Mesenchymal stem cell (in vitro differentiated cells and primary cell): ENCODE measurements at regions not wholly inside any gene's neighbourhood (a gene's known extent, or its start where the extent isn't known, plus 50 kb on each side); places are given as distances from the start of the nearest gene placed in this dataset.
A peak's percentile ranks its signal among the peaks of the same experiment; 100 is the strongest.

Experiments
- DNase-seq: peaks from one replicate; pipeline ENCODE4 v3.0.0-alpha.2; 2013
- H2AFZ ChIP-seq: one replicate; pipeline ENCODE4 v1.6.1; 2013; ENCODE audit warnings: low read depth, mild to moderate bottlenecking, control low read depth, inconsistent platforms, low read length, moderate library complexity
- H2AK5ac ChIP-seq: 2 replicates; pipeline ENCODE4 v1.6.1; 2013; ENCODE audit warnings: low read length, moderate library complexity, mild to moderate bottlenecking, inconsistent platforms; ENCODE audit not compliant: severe bottlenecking
- H2BK120ac ChIP-seq: one replicate; pipeline ENCODE4 v1.6.1; 2013; ENCODE audit warnings: low read depth, mild to moderate bottlenecking, inconsistent platforms, low read length, moderate library complexity
- H2BK12ac ChIP-seq, 2 experiments: one replicate each; pipeline ENCODE4 v1.6.1; 2013; ENCODE audit warnings: inconsistent platforms in 2 of 2, low read length in 2 of 2, mild to moderate bottlenecking in 2 of 2, moderate library complexity in 2 of 2, control low read depth in 1 of 2
- H2BK15ac ChIP-seq: one replicate; pipeline ENCODE4 v1.6.1; 2013; ENCODE audit warnings: mild to moderate bottlenecking, low read depth, inconsistent platforms; ENCODE audit not compliant: poor library complexity, severe bottlenecking
- H2BK5ac ChIP-seq: 2 replicates; pipeline ENCODE4 v1.6.1; 2013; ENCODE audit warnings: low read depth, mild to moderate bottlenecking, low read length, control low read depth, inconsistent platforms; ENCODE audit not compliant: poor library complexity, severe bottlenecking
- H3K14ac ChIP-seq, 2 experiments: one replicate each; pipeline ENCODE4 v1.6.1; 2013; ENCODE audit warnings: inconsistent platforms in 2 of 2, low read length in 2 of 2, control low read depth in 1 of 2, mild to moderate bottlenecking in 1 of 2, moderate library complexity in 1 of 2
- H3K18ac ChIP-seq, 2 experiments: one replicate each; pipeline ENCODE4 v1.6.1; 2013; ENCODE audit warnings: inconsistent platforms in 2 of 2, low read length in 2 of 2, control low read depth in 1 of 2, low read depth in 1 of 2, mild to moderate bottlenecking in 1 of 2
- H3K23ac ChIP-seq, 2 experiments: one replicate each; pipeline ENCODE4 v1.6.1; 2013; ENCODE audit warnings: inconsistent platforms in 2 of 2, low read length in 2 of 2, mild to moderate bottlenecking in 2 of 2, moderate library complexity in 2 of 2, control low read depth in 1 of 2
- H3K27ac ChIP-seq: 2 replicates; pipeline ENCODE4 v1.5.1; 2013; ENCODE audit warnings: mild to moderate bottlenecking, moderate library complexity, low read length, control low read depth, inconsistent platforms; ENCODE audit not compliant: poor library complexity, severe bottlenecking
- H3K27me3 ChIP-seq, 2 experiments: 2 replicates each; pipeline versions ENCODE4 v1.6.1 to v1.7.0; 2013; ENCODE audit warnings: low read length in 2 of 2, mild to moderate bottlenecking in 2 of 2, moderate library complexity in 2 of 2, control low read depth in 1 of 2, inconsistent platforms in 1 of 2; ENCODE audit not compliant: control insufficient read depth in 1 of 2, insufficient read depth in 1 of 2
- H3K36me3 ChIP-seq, 2 experiments: 2 replicates each; pipeline versions ENCODE4 v1.6.1 to v1.7.0; 2013; ENCODE audit warnings: low read length in 2 of 2, control low read depth in 1 of 2, inconsistent platforms in 1 of 2, low read depth in 1 of 2, mild to moderate bottlenecking in 1 of 2; ENCODE audit not compliant: insufficient read depth in 2 of 2, control insufficient read depth in 1 of 2
- H3K4ac ChIP-seq, 2 experiments: one replicate each; pipeline ENCODE4 v1.6.1; 2013; ENCODE audit warnings: inconsistent platforms in 2 of 2, low read length in 2 of 2, mild to moderate bottlenecking in 2 of 2, moderate library complexity in 2 of 2, control low read depth in 1 of 2, low read depth in 1 of 2
- H3K4me1 ChIP-seq: 2 replicates; pipeline ENCODE4 v1.6.1; 2013; ENCODE audit warnings: low read depth, low read length, control low read depth; ENCODE audit not compliant: control insufficient read depth, insufficient read depth
- H3K4me2 ChIP-seq: 2 replicates; pipeline ENCODE4 v1.6.1; 2013; ENCODE audit warnings: low read length, mild to moderate bottlenecking, inconsistent platforms; ENCODE audit not compliant: poor library complexity, severe bottlenecking
- H3K4me3 ChIP-seq, 2 experiments: 2 replicates each; pipeline versions ENCODE4 v1.5.1 to v1.7.0; 2013; ENCODE audit warnings: low read length in 2 of 2, mild to moderate bottlenecking in 2 of 2, control low read depth in 1 of 2, low read depth in 1 of 2; ENCODE audit not compliant: insufficient read depth in 1 of 2
- H3K79me1 ChIP-seq: replicated peaks from 2 replicates; pipeline ENCODE4 v1.6.1; 2013; ENCODE audit warnings: mild to moderate bottlenecking, control low read depth, low read length, inconsistent platforms; ENCODE audit not compliant: poor library complexity, severe bottlenecking
- H3K9ac ChIP-seq: 2 replicates; pipeline ENCODE4 v1.7.0; 2013; ENCODE audit warnings: mild to moderate bottlenecking, low read length, moderate library complexity
- H3K9me3 ChIP-seq: 2 replicates; pipeline ENCODE4 v1.7.0; 2013; ENCODE audit warnings: mild to moderate bottlenecking, low read length; ENCODE audit not compliant: control insufficient read depth
- H4K8ac ChIP-seq: one replicate; pipeline ENCODE4 v1.6.1; 2013; ENCODE audit warnings: inconsistent platforms, mild to moderate bottlenecking, low read length, moderate library complexity
- H4K91ac ChIP-seq: one replicate; pipeline ENCODE4 v1.6.1; 2013; ENCODE audit warnings: mild to moderate bottlenecking, low read length, inconsistent platforms
- WGBS: methylation state at CpG from one replicate; pipeline ENCODE4 v1.1.7; 2013; ENCODE audit warnings: mixed read lengths; 5-methylcytosine and 5-hydroxymethylcytosine counted together

DNA sequence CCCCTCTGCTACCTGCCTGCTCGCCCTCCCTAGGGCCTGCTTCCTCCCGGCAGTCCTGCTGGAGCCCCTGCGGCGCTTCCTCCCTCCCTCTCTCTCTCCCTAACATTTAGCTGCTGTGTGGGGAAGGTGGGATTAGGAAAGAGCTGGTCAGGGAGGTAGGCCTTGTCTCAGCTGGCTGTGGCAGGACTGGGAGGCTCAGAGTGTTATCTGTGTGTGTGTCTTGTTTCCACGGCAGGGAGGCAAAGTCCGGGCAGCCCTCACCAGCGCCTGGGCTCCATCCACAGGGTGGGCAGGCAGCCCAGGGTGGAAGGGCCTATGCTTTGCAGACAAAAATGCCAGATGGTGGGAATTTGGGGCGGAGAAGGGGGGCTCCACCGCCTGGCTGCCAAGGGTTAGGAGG is 105.7 kb downstream of the RPS24 start:
- Histone ChIP-seq H3K4ac (no peak overlapping the region), H2AFZ (no peak overlapping the region), H2BK12ac (no peak overlapping the region), H3K14ac (peak overlapping the region in 1 of 2 experiments; percentile 28), H4K91ac (no peak overlapping the region), H4K8ac (no peak overlapping the region), H3K27ac (no peak overlapping the region), H3K79me1 (no peaks in the 10 kb centered on the region), H2BK120ac (no peak overlapping the region), H3K4me2 (no peak overlapping the region), H3K18ac (no peak overlapping the region), H3K27me3 (peaks cover 46 to 78% of the 10 kb centered on the region in 2 experiments), H2BK5ac (peak overlapping the region; percentile 4), H2AK5ac (no peak overlapping the region), H3K9me3 (no peaks in the 10 kb centered on the region), H3K36me3 (peaks cover 0 to 2% of the 10 kb centered on the region in 2 experiments), H3K4me3 (no peak overlapping the region), H2BK15ac (no peak overlapping the region), H3K9ac (no peak overlapping the region), H3K23ac (no peak overlapping the region), H3K4me1 (no peaks in the 10 kb centered on the region)
- no peak for DNase-seq
- 55% methylated on average over 5 of the region's 9 CpGs for WGBS

DNA sequence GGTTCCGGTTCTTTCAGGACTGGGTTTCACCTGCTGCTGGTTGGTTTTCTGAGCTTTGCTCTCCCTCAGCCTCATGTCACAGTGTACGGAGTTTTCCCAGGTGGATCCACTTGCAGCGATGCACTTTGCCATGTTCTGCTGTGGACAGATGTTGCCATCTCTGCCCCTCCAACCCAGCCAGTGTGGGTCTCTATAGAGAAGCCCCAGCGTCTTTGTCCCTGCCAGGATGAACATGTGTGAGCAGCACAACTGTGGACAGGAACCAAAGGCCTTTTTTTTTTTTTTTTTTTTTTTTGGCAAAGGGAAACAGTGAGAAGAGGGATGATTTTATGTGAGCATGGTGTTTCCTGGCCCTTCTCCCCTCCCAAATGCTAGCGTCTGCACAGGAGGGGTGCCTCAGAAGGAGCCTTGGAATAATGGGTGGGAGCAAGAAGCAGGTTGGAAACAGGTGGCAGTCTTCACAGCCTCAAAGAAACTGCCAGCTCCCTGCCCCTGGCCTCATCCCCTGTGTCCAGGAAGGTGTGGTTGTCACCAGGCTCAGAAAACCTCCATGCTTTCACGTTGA is 106.5 kb downstream of the RPS24 start:
- Histone ChIP-seq H2BK120ac (no peak overlapping the region), H4K91ac (no peak overlapping the region), H3K27ac (no peak overlapping the region), H3K4me2 (no peak overlapping the region), H3K4ac (no peak overlapping the region), H3K79me1 (no peaks in the 10 kb centered on the region), H3K14ac (no peak overlapping the region), H3K9me3 (no peaks in the 10 kb centered on the region), H2BK12ac (no peak overlapping the region), H2AK5ac (no peak overlapping the region), H2BK15ac (no peak overlapping the region), H4K8ac (no peak overlapping the region), H3K9ac (no peak overlapping the region), H3K4me1 (no peaks in the 10 kb centered on the region), H3K36me3 (peaks cover 0 to 2% of the 10 kb centered on the region in 2 experiments), H3K27me3 (peaks cover 42 to 79% of the 10 kb centered on the region in 2 experiments), H3K23ac (no peak overlapping the region), H3K18ac (no peak overlapping the region), H2BK5ac (no peak overlapping the region), H3K4me3 (no peak overlapping the region), H2AFZ (no peak overlapping the region)
- no peak for DNase-seq
- WGBS: 85% methylated on average over 6 of the region's 6 CpGs

DNA sequence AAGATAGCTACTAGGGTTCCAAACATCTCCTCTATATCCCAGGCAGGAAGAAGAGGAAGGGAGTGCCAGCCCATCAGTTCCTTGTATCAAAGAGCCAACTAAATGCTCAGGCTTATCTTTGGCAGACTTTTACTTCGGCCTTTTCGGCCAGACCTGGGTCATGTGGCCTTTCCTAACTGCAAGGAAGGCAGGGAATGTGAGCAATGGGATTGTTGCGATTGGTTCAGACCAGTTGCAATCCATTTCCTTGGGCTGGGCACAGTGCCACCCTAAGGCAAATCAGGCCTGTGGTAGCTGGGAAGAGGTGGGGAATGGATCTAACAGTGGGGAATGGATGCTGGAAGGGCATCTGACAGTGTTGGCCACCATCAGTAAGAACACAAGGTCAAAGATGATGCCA is 109.9 kb downstream of the RPS24 start:
- no peaks in the 10 kb centered on the region for H3K9me3 ChIP-seq

DNA sequence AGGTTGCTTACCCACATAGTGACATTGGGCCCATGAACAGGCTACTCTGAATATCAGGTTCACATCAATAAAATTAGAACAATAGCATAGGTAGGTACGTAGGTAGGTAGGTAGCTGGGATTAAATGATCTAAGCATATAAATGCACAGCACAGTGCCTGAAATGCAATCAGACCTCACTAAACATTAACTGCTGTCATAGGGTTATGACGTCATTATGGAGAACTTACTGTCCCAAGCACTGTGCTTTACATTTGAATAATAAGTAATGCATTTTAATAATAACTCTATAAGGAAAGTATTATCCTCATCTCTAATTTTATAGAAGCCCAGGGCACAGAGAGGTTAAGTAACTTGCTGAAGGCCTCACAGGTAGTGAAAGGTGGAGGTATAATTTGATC is 112.5 kb downstream of the RPS24 start:
- Histone ChIP-seq H2AFZ (no peak overlapping the region), H4K8ac (no peak overlapping the region), H3K9ac (no peak overlapping the region), H3K79me1 (no peaks in the 10 kb centered on the region), H3K23ac (no peak overlapping the region), H2BK5ac (no peak overlapping the region), H3K36me3 (no peaks in the 10 kb centered on the region), H3K4me3 (no peak overlapping the region), H3K27ac (no peak overlapping the region), H2BK12ac (no peak overlapping the region), H2BK15ac (no peak overlapping the region), H3K4me1 (peaks cover 3% of the 10 kb centered on the region), H4K91ac (no peak overlapping the region), H3K18ac (no peak overlapping the region), H3K14ac (no peak overlapping the region), H3K4ac (no peak overlapping the region), H2BK120ac (no peak overlapping the region), H3K4me2 (no peak overlapping the region), H3K27me3 (peaks cover 10 to 59% of the 10 kb centered on the region in 2 experiments), H2AK5ac (no peak overlapping the region), H3K9me3 (no peaks in the 10 kb centered on the region)
- no CpG with 5 or more reads among the region's 2 CpGs for WGBS
- DNase-seq: no peak

More for the DNA sequence above, 109.9 kb downstream of the RPS24 start:
- Histone ChIP-seq H4K8ac (peak overlapping the region; percentile 19), H4K91ac (no peak overlapping the region), H3K18ac (no peak overlapping the region), H3K27me3 (peaks cover 17 to 75% of the 10 kb centered on the region in 2 experiments), H3K14ac (no peak overlapping the region), H3K4me3 (no peak overlapping the region), H2BK15ac (no peak overlapping the region), H3K4me2 (no peak overlapping the region), H2AFZ (no peak overlapping the region), H2BK12ac (no peak overlapping the region), H3K4ac (no peak overlapping the region), H3K23ac (no peak overlapping the region), H3K79me1 (no peaks in the 10 kb centered on the region), H3K27ac (no peak overlapping the region), H3K4me1 (no peaks in the 10 kb centered on the region), H2BK120ac (no peak overlapping the region), H3K9ac (no peak overlapping the region), H2BK5ac (no peak overlapping the region), H3K36me3 (peaks cover 0 to 2% of the 10 kb centered on the region in 2 experiments), H2AK5ac (no peak overlapping the region)
- DNase-seq: no peak
- 93% methylated on average over 3 of the region's 3 CpGs for WGBS
